Fibroblast of pulmonary artery (primary cell): ENCODE measurements at regions not wholly inside any gene's neighbourhood (a gene's known extent, or its start where the extent isn't known, plus 50 kb on each side); places are given as distances from the start of the nearest gene placed in this dataset.

ENCODE experiments used
- DNase-seq: peaks from one replicate; pipeline ENCODE4 v3.0.0-alpha.2; 2010; ENCODE audit warnings: low read depth
- H3K4me3 ChIP-seq: replicated peaks from 2 replicates; pipeline ENCODE4 v1.5.1; 2011; ENCODE audit warnings: low read depth, mild to moderate bottlenecking, control low read depth, low read length, moderate library complexity
- TF ChIP-seq, protein P1 (sequence below): IDR thresholded peaks from 2 replicates; pipeline ENCODE4 v1.5.1; 2011; ENCODE audit warnings: mild to moderate bottlenecking, control low read depth, low read length, inconsistent platforms; ENCODE audit errors: missing control alignments

DNA sequence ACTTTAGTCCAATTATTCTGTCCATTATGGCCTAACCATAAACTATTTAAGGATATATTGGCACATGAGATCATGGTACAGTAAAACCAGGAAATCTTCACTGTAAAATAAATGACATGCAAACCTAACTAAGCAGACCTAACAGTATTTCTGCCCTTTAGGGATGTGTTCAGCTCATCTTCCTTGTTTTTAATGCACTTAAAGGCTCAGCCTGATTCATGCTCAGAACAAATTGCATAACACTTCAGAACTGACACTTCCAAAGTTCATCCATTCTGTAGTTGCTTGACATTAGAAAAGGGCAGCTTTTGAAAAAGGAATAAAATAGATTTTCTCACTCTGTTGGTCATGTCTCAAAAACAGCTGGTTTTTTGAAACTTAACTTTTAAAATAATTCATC is 708.5 kb downstream of the C12orf50 start:
- peak; percentile 45 for DNase-seq
- no peak overlapping the region for H3K4me3 ChIP-seq
- TF ChIP-seq, protein P1, sequence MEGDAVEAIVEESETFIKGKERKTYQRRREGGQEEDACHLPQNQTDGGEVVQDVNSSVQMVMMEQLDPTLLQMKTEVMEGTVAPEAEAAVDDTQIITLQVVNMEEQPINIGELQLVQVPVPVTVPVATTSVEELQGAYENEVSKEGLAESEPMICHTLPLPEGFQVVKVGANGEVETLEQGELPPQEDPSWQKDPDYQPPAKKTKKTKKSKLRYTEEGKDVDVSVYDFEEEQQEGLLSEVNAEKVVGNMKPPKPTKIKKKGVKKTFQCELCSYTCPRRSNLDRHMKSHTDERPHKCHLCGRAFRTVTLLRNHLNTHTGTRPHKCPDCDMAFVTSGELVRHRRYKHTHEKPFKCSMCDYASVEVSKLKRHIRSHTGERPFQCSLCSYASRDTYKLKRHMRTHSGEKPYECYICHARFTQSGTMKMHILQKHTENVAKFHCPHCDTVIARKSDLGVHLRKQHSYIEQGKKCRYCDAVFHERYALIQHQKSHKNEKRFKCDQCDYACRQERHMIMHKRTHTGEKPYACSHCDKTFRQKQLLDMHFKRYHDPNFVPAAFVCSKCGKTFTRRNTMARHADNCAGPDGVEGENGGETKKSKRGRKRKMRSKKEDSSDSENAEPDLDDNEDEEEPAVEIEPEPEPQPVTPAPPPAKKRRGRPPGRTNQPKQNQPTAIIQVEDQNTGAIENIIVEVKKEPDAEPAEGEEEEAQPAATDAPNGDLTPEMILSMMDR: no peak

DNA sequence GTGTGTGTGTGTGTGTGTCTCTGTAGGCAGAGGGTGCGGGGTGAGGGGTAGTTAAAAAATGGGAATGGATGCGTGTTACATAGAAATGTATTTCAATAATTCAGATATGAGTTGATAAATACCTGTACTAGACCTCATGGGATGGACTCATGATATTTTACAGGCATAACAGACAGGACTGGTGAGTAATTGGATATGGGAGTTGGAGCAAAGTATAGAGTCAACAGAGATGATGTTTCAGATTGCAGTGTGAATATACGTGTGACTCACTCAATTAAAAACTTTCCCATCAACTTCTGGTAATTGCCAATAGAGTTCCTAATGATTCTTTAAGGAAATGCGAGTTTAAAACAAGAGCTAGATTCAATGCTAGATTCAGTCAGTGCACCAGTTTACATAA is 711.9 kb downstream of the C12orf50 start:
- H3K4me3 ChIP-seq: no peak overlapping the region
- no peak for DNase-seq
- TF ChIP-seq, protein P1: no peak

DNA sequence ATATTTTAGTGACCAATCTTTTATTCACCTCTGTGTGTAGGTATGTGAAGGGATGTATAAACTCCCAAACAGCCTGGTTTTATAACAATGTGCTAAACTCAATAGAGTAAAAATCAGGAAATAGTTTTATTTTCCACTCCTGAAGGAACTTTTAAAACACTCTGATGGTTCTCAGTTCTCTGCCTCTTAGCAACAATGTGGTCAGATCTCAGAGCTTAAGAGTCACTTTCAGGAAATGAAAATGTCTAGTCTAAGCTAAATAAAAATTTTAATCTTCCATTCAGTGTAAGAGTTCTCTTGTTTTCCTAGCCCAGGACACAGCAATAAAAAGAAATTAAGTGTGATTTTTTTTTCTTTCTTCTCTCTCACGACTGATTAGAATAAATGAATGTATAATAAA is 718.0 kb downstream of the C12orf50 start:
- no peak overlapping the region for H3K4me3 ChIP-seq
- TF ChIP-seq, protein P1: no peak
- peak; percentile 16 for DNase-seq

DNA sequence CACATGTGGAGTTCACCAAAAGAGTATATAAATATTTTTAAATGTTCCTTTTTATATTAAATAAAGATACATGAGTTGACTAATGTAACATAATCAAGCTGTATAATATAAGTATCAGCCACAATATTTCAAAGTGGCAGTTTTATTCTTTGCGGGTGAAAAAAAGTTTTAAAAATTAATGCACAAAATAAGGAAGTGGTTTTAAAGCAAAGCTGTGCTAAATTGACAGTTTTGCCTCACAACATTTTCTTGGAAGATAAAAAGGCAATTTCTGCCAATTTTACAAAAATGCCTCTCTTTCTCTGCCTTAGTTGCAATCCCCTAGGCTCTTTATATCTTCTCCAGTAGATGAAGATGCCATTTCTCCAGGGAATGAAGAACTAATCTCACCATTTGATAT is 719.1 kb downstream of the C12orf50 start:
- DNase-seq: no peak
- TF ChIP-seq, protein P1: no peak
- no peak overlapping the region for H3K4me3 ChIP-seq

DNA sequence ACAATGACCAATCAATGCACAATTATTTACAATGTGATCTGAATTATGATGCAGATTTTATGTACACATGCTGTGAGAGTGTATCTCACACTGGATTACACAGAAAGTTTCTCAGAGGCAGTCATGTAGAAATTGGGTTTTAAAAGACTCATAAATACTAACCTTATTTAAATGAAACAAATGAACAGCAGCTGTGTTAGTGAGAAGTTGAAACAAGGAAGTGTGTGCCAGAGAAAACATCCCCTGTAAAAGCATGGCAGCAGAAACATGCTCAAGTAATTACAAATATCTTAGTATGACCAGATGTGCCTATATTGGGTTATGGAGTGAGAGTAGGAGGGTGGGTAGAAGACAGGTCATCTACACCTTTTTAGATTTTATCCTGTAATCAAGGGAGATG is 723.7 kb downstream of the C12orf50 start:
- TF ChIP-seq, protein P1: no peak
- H3K4me3 ChIP-seq: no peak overlapping the region
- no peak for DNase-seq

DNA sequence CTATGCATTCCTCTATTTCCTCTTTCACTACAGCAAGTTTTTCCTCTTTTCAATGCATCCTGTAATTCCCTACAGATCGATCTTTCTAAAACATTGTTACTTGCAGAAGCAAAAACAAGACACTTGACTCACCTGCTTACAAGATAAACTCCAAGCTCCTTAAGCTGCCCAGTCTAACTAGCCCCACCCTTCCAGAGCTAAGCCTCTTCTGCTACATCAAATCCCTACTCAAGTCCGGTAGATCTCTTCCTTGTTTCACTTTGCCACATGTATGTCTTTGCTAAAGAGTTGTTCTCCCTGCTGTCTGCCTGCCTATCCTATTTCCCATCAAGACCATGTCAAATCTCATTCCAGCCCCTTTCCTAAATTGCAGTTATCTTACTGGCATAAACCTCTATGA is 724.8 kb downstream of the C12orf50 start:
- H3K4me3 ChIP-seq: no peak overlapping the region
- no peak for DNase-seq
- TF ChIP-seq, protein P1: no peak

DNA sequence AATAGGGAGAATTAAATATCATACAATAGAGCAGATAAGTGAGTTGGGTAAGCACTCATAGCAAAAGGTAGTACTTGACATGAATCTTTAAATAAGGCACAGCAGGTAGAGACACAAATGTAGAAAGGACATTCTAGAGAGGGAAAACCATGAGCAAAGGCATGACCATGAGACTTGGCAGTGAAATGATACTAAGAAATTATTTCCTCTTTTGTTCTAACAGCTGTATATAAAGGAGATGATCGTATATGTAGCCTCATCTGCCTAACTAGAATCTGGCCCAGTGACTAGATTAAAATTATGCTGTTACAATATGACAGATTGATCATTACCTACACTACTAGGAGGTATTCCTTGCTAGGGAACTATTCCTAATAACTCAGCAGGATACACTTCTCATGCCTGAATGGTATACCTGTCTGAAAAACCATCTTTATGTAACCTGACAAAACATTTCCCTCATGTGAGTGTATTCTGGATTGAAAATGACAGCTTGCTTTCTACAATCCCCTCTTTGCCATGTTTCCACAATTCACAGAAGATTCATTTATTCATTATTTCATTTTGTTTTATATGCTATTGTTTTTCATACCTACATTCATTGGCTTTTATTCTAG is 725.7 kb downstream of the C12orf50 start:
- TF ChIP-seq, protein P1: no peak
- no peak for DNase-seq
- H3K4me3 ChIP-seq: no peak overlapping the region
